Endothelial cell of umbilical vein (primary cell): ENCODE measurements at regions not wholly inside any gene's neighbourhood (a gene's known extent, or its start where the extent isn't known, plus 50 kb on each side); places are given as distances from the start of the nearest gene placed in this dataset.

Experiments used
- BruUV-seq: library from RNA; stranded (reverse); fragments of 400-500 nt; replicated peaks from 2 replicates; lab custom pipeline; 2021; lab: Mats Ljungman, UMichigan
- CTCF ChIA-PET: fragments of 300-600, 350-600 bp; sonication (Branson Sonifier 250); formaldehyde crosslinking; loops from one replicate; lab custom pipeline; 2021; ENCODE audit warnings: antibody characterized with exemption, inconsistent platforms; lab: Charles Lee
- POLR2A ChIA-PET: fragments of 300-600, 350-600 bp; sonication (Branson Sonifier 250); formaldehyde crosslinking; loops from one replicate; lab custom pipeline; 2021; ENCODE audit warnings: antibody characterized with exemption, inconsistent platforms; lab: Charles Lee
- DNase-seq: peaks from one replicate; pipeline ENCODE4 v3.0.0-alpha.2; 2011; ENCODE audit warnings: low read depth, low spot score
- FAIRE-seq: peaks from 2 replicates; lab custom pipeline; 2011; peaks lifted over from hg19 to GRCh38; lab: Jason Lieb, UNC
- H2AFZ ChIP-seq: 2 replicates; pipeline ENCODE4 v1.6.0; 2012; ENCODE audit warnings: low read depth, low read length, control low read depth, inconsistent platforms
- H3K27ac ChIP-seq: 2 replicates; pipeline ENCODE4 v1.5.1; 2011; ENCODE audit warnings: low read depth, mild to moderate bottlenecking, control low read depth, low read length, moderate library complexity; ENCODE audit not compliant: insufficient read depth
- H3K27me3 ChIP-seq, 2 experiments: 2 replicates each; pipeline versions ENCODE4 v1.6.0 to v1.6.1; 2011; ENCODE audit warnings: low read length in 2 of 2, mixed read lengths in 1 of 2; ENCODE audit not compliant: control insufficient read depth in 2 of 2, insufficient read depth in 2 of 2
- H3K36me3 ChIP-seq, 2 experiments: 2 replicates in 1 of 2; 3 replicates in 1 of 2; pipeline ENCODE4 v1.5.1; 2011; ENCODE audit warnings: low read length in 2 of 2, mild to moderate bottlenecking in 1 of 2, moderate library complexity in 1 of 2; ENCODE audit not compliant: control insufficient read depth in 2 of 2, insufficient read depth in 2 of 2; ENCODE audit errors: extremely low read depth in 1 of 2
- H3K4me1 ChIP-seq: 3 replicates; pipeline ENCODE4 v1.5.1; 2011; ENCODE audit warnings: mild to moderate bottlenecking, low read length; ENCODE audit not compliant: control insufficient read depth, insufficient read depth; ENCODE audit errors: extremely low read depth
- H3K4me2 ChIP-seq: 2 replicates; pipeline ENCODE4 v1.6.1; 2011; ENCODE audit warnings: low read length, control low read depth, mixed read lengths; ENCODE audit not compliant: insufficient read depth
- H3K4me3 ChIP-seq, 3 experiments: fragments of 200-600 bp in 1 of 3; sonication (generic), shearing (Covaris generic) in 1 of 3; replicated peaks in 1 of 3; 2 replicates each; pipeline ENCODE4 v1.5.1; 2011 to 2016; ENCODE audit warnings: control low read depth in 3 of 3, low read length in 3 of 3, mild to moderate bottlenecking in 2 of 3, inconsistent platforms in 1 of 3, low read depth in 1 of 3, moderate library complexity in 1 of 3; ENCODE audit not compliant: insufficient read depth in 1 of 3
- H3K79me2 ChIP-seq: 2 replicates; pipeline ENCODE4 v1.6.0; 2012; ENCODE audit warnings: low read length, inconsistent platforms; ENCODE audit not compliant: control insufficient read depth, insufficient read depth
- H3K9ac ChIP-seq: replicated peaks from 2 replicates; pipeline ENCODE3; 2011; ENCODE audit warnings: low read length, control low read depth; ENCODE audit not compliant: insufficient read depth; ENCODE audit errors: extremely low read depth
- H3K9me1 ChIP-seq: replicated peaks from 3 replicates; pipeline ENCODE4 v1.6.0; 2011; ENCODE audit warnings: mild to moderate bottlenecking, low read length; ENCODE audit not compliant: control insufficient read depth, insufficient read depth; ENCODE audit errors: extremely low read depth
- H3K9me3 ChIP-seq: replicated peaks from 2 replicates; pipeline ENCODE4 v1.5.1; 2012; ENCODE audit warnings: low read length, inconsistent platforms; ENCODE audit not compliant: control insufficient read depth, insufficient read depth
- H4K20me1 ChIP-seq: replicated peaks from 2 replicates; pipeline ENCODE3; 2011; ENCODE audit warnings: mild to moderate bottlenecking, low read length; ENCODE audit not compliant: control insufficient read depth, insufficient read depth; ENCODE audit errors: extremely low read depth
- CTCF ChIP-seq, 2 donors: IDR thresholded peaks; 1 replicate in 1 of 2; 2 replicates in 1 of 2; pipeline ENCODE4 v1.5.1; 2011; ENCODE audit warnings: low read length in 2 of 2, mild to moderate bottlenecking in 2 of 2, moderate library complexity in 2 of 2, control low read depth in 1 of 2, inconsistent platforms in 1 of 2, low read depth in 1 of 2; ENCODE audit not compliant: insufficient read depth in 1 of 2; ENCODE audit errors: extremely low read depth in 1 of 2
- EZH2 ChIP-seq: IDR thresholded peaks from 2 replicates; pipeline ENCODE4 v1.6.1; 2012; ENCODE audit warnings: borderline replicate concordance, low read depth, mild to moderate bottlenecking, moderate library complexity, low read length, inconsistent platforms; ENCODE audit not compliant: severe bottlenecking
- FOS ChIP-seq: IDR thresholded peaks from 2 replicates; pipeline ENCODE4 v1.6.1; 2011; ENCODE audit warnings: mild to moderate bottlenecking, low read length, moderate library complexity, borderline replicate concordance; ENCODE audit not compliant: insufficient read depth
- GATA2 ChIP-seq: IDR thresholded peaks from 2 replicates; pipeline ENCODE4 v1.7.0; 2011; ENCODE audit warnings: low read depth, mild to moderate bottlenecking, moderate library complexity, mixed read lengths, low read length; ENCODE audit not compliant: insufficient read length, insufficient read depth
- JUN ChIP-seq: IDR thresholded peaks from 2 replicates; pipeline ENCODE4 v1.6.1; 2011; ENCODE audit warnings: borderline replicate concordance, low read depth; ENCODE audit not compliant: insufficient read length, insufficient read depth
- MAX ChIP-seq: IDR thresholded peaks from 2 replicates; pipeline ENCODE4 v1.6.1; 2011; ENCODE audit not compliant: insufficient read depth, insufficient read length
- MYC ChIP-seq: IDR thresholded peaks from one replicate; pipeline ENCODE4 v1.6.1; 2011; ENCODE audit warnings: mild to moderate bottlenecking, low read depth, low read length
- POLR2A ChIP-seq: IDR thresholded peaks from 2 replicates; pipeline ENCODE4 v1.6.1; 2012; ENCODE audit warnings: low read depth, mild to moderate bottlenecking, control low read depth, low read length
- POLR2AphosphoS5 ChIP-seq: IDR thresholded peaks from 2 replicates; pipeline ENCODE4 v1.6.1; 2012; ENCODE audit warnings: low read depth, mild to moderate bottlenecking, control low read depth, low read length, moderate library complexity; ENCODE audit not compliant: insufficient read depth
- dilution Hi-C: fragments of 300-500 bp; cut with MboI; formaldehyde crosslinking; loops from one replicate; pipeline ENCODE4 v1.15.0; 2019; ENCODE audit warnings: low sequenced_read_pairs; ENCODE audit not compliant: extremely low pct_ligation_motif_present
- intact Hi-C: fragments of 100-400 bp; cut with micrococcal nuclease; formaldehyde crosslinking; loops from one replicate; pipeline ENCODE4 v1.10.0; 2022

GRCh38 chr6:151170622-151171246 lies 69.0 kb upstream of the AKAP12 start:
- dilution Hi-C loops: no loop called here
- H3K9me3 ChIP-seq: no peaks in the 10 kb centered on the region

GRCh38 chr6:151172751-151173150 lies 67.0 kb upstream of the AKAP12 start:
- Histone ChIP-seq H3K9me1 (no peaks in the 10 kb centered on the region), H2AFZ (no peak overlapping the region), H3K4me3 (no peak overlapping the region), H3K4me2 (no peak overlapping the region), H4K20me1 (no peaks in the 10 kb centered on the region), H3K27ac (no peak overlapping the region), H3K79me2 (no peaks in the 10 kb centered on the region), H3K9me3 (no peaks in the 10 kb centered on the region), H3K36me3 (no peaks in the 10 kb centered on the region), H3K4me1 (no peaks in the 10 kb centered on the region), H3K27me3 (peaks cover 0 to 2% of the 10 kb centered on the region in 2 experiments), H3K9ac (no peak overlapping the region)
- intact Hi-C loops (no loop called here), dilution Hi-C loops (no loop called here)
- FAIRE-seq (no peak), DNase-seq (no peak)
- ChIA-PET POLR2A (interaction anchor here (0.6 kb wide), 1 partner anchor 137 kb away, joined by 6 read pairs; no protein-coding TSS in a partner anchor), CTCF (interaction anchor here (0.7 kb wide), 1 partner anchor 14 kb away, joined by 3 read pairs; no protein-coding TSS in a partner anchor)
- BruUV-seq: no TSS peak
- TF ChIP-seq MYC: no peak
- TF ChIP-seq FOS: no peak
- TF ChIP-seq POLR2AphosphoS5: no peak
- TF ChIP-seq EZH2: no peak
- TF ChIP-seq GATA2: no peak
- TF ChIP-seq POLR2A: no peak
- no peak for TF ChIP-seq MAX
- no peak for TF ChIP-seq CTCF (IDR thresholded peaks at IDR 0.05; ENCODE audit: extremely low read depth in 1 of 2, insufficient read depth in 1 of 2, low read depth in 1 of 2, low read length in 2 of 2)
- no peak for TF ChIP-seq JUN

More at GRCh38 chr6:151170622-151171246, 69.0 kb upstream of the AKAP12 start:
- H3K9me1 ChIP-seq: no peaks in the 10 kb centered on the region
- H3K9ac ChIP-seq: no peak overlapping the region
- no peaks in the 10 kb centered on the region for H4K20me1 ChIP-seq
- POLR2A ChIA-PET: no interaction called here
- no peak overlapping the region for H3K4me2 ChIP-seq
- no peak overlapping the region for H2AFZ ChIP-seq
- peaks cover 0 to 3% of the 10 kb centered on the region in 2 experiments for H3K27me3 ChIP-seq
- TF ChIP-seq MYC: no peak
- no peak for TF ChIP-seq POLR2AphosphoS5
- TF ChIP-seq JUN: no peak
- TF ChIP-seq GATA2: no peak
- no peak for TF ChIP-seq FOS
- TF ChIP-seq EZH2: no peak
- TF ChIP-seq POLR2A: no peak
- no peaks in the 10 kb centered on the region for H3K79me2 ChIP-seq
- no peak overlapping the region for H3K4me3 ChIP-seq
- FAIRE-seq: no peak
- H3K4me1 ChIP-seq: no peaks in the 10 kb centered on the region
- CTCF ChIA-PET: interaction anchor here (1.1 to 1.3 kb wide), 3 partner anchors 9 to 156 kb away, joined by 3 to 4 read pairs (median 3); no protein-coding TSS in a partner anchor
- DNase-seq: no peak
- BruUV-seq: no TSS peak
- intact Hi-C loops: no loop called here
- H3K36me3 ChIP-seq: no peaks in the 10 kb centered on the region
- no peak overlapping the region for H3K27ac ChIP-seq
